SJSA1 (cell line): ENCODE measurements at regions not wholly inside any gene's neighbourhood (a gene's known extent, or its start where the extent isn't known, plus 50 kb on each side); places are given as distances from the start of the nearest gene placed in this dataset.

Experiments used
- DNase-seq, 2 experiments: peaks; one replicate each; pipeline ENCODE4 v3.0.0-alpha.2; 2015 to 2020; ENCODE audit warnings: low spot score in 2 of 2, low read depth in 1 of 2
- H3K27ac ChIP-seq: fragments of 250-450 bp; sonication (Bioruptor Pico); 2 replicates; pipeline ENCODE4 v1.5.1; 2020; ENCODE audit warnings: mild to moderate bottlenecking, moderate library complexity
- H3K27me3 ChIP-seq: fragments of 250-450 bp; sonication (Bioruptor Pico); replicated peaks from 2 replicates; pipeline ENCODE4 v1.5.1; 2020; ENCODE audit warnings: mild to moderate bottlenecking, moderate library complexity
- H3K36me3 ChIP-seq: fragments of 250-450 bp; sonication (Bioruptor Pico); 2 replicates; pipeline ENCODE4 v1.5.1; 2020; ENCODE audit warnings: mild to moderate bottlenecking
- H3K4me1 ChIP-seq: fragments of 250-450 bp; sonication (Bioruptor Pico); replicated peaks from 2 replicates; pipeline ENCODE4 v1.6.1; 2021; ENCODE audit warnings: mild to moderate bottlenecking
- H3K4me3 ChIP-seq: fragments of 250-450 bp; sonication (Bioruptor Pico); 2 replicates; pipeline ENCODE4 v1.5.1; 2020; ENCODE audit warnings: mild to moderate bottlenecking
- H3K9me3 ChIP-seq: fragments of 250-450 bp; sonication (Bioruptor Pico); replicated peaks from 2 replicates; pipeline ENCODE4 v1.5.1; 2020; ENCODE audit warnings: mild to moderate bottlenecking

GRCh38 chr7:125661-126060 lies 66.7 kb upstream of the FAM20C start:
- Histone ChIP-seq H3K9me3 (no peaks in the 10 kb centered on the region), H3K36me3 (no peaks in the 10 kb centered on the region), H3K27me3 (no peaks in the 10 kb centered on the region), H3K27ac (no peak overlapping the region), H3K4me1 (0 out of 2 replicates have a peak, but pooled peaks cover 2% of the 10 kb centered on the region), H3K4me3 (no peak overlapping the region)
- no peak for DNase-seq

- H3K4me1 ChIP-seq = 0 out of 2 replicates have a peak, but pooled peaks cover 2% of the 10 kb centered on the region
- DNase-seq = peak in 1 of 2 experiments; percentile 10
- no peaks in the 10 kb centered on the region for H3K9me3 ChIP-seq
- H3K27ac ChIP-seq = no peak overlapping the region
- no peak overlapping the region for H3K4me3 ChIP-seq
- H3K27me3 ChIP-seq = no peaks in the 10 kb centered on the region
- H3K36me3 ChIP-seq = no peaks in the 10 kb centered on the region
Observed at GRCh38 chr7:126368-126767, 66.0 kb upstream of the FAM20C start.

GRCh38 chr7:127064-127598 lies 65.2 kb upstream of the FAM20C start:
- Histone ChIP-seq H3K36me3 (no peaks in the 10 kb centered on the region), H3K27me3 (no peaks in the 10 kb centered on the region), H3K4me3 (no peak overlapping the region), H3K9me3 (no peaks in the 10 kb centered on the region), H3K4me1 (0 out of 2 replicates have a peak, but pooled peaks cover 2% of the 10 kb centered on the region), H3K27ac (no peak overlapping the region)
- DNase-seq = no peak

GRCh38 chr7:128171-129080 lies 63.9 kb upstream of the FAM20C start:
- H3K27ac ChIP-seq = no peak overlapping the region
- no peaks in the 10 kb centered on the region for H3K9me3 ChIP-seq
- H3K36me3 ChIP-seq = no peaks in the 10 kb centered on the region
- H3K27me3 ChIP-seq = no peaks in the 10 kb centered on the region
- DNase-seq = no peak
- H3K4me1 ChIP-seq = 0 out of 2 replicates have a peak, but pooled peaks cover 2% of the 10 kb centered on the region
- no peak overlapping the region for H3K4me3 ChIP-seq

- DNase-seq = no peak
- no peaks in the 10 kb centered on the region for H3K9me3 ChIP-seq
- H3K4me3 ChIP-seq = no peak overlapping the region
- H3K27ac ChIP-seq = no peak overlapping the region
- no peaks in the 10 kb centered on the region for H3K27me3 ChIP-seq
- H3K4me1 ChIP-seq = 0 out of 2 replicates have a peak, but pooled peaks cover 2% of the 10 kb centered on the region
- H3K36me3 ChIP-seq = no peaks in the 10 kb centered on the region
Observed at GRCh38 chr7:129366-130221, 62.8 kb upstream of the FAM20C start.

GRCh38 chr7:130222-130572 lies 62.2 kb upstream of the FAM20C start:
- no peaks in the 10 kb centered on the region for H3K36me3 ChIP-seq
- H3K9me3 ChIP-seq = no peaks in the 10 kb centered on the region
- no peak for DNase-seq
- no peaks in the 10 kb centered on the region for H3K27me3 ChIP-seq
- no peak overlapping the region for H3K27ac ChIP-seq
- no peak overlapping the region for H3K4me3 ChIP-seq
- 0 out of 2 replicates have a peak, but pooled peaks cover 2% of the 10 kb centered on the region for H3K4me1 ChIP-seq

- no peaks in the 10 kb centered on the region for H3K27me3 ChIP-seq
- H3K4me3 ChIP-seq = no peak overlapping the region
- H3K4me1 ChIP-seq = 0 out of 2 replicates have a peak, but pooled peaks cover 2% of the 10 kb centered on the region
- H3K9me3 ChIP-seq = no peaks in the 10 kb centered on the region
- DNase-seq = no peak
- H3K27ac ChIP-seq = no peak overlapping the region
- no peaks in the 10 kb centered on the region for H3K36me3 ChIP-seq
Observed at GRCh38 chr7:130875-131780, 61.2 kb upstream of the FAM20C start.

- H3K4me3 ChIP-seq = no peak overlapping the region
- no peak overlapping the region for H3K27ac ChIP-seq
- no peaks in the 10 kb centered on the region for H3K36me3 ChIP-seq
- no peaks in the 10 kb centered on the region for H3K9me3 ChIP-seq
- no peak for DNase-seq
- no peaks in the 10 kb centered on the region for H3K27me3 ChIP-seq
- H3K4me1 ChIP-seq = 0 out of 2 replicates have a peak, but pooled peaks cover 2% of the 10 kb centered on the region
Observed at GRCh38 chr7:131781-132482, 60.4 kb upstream of the FAM20C start.

GRCh38 chr7:132899-133298 lies 59.5 kb upstream of the FAM20C start:
- DNase-seq = no peak
- H3K27me3 ChIP-seq = no peaks in the 10 kb centered on the region; the same call in 1 of the 2 replicates

GRCh38 chr7:133470-133869 lies 58.9 kb upstream of the FAM20C start:
- H3K27ac ChIP-seq = no peak overlapping the region
- H3K36me3 ChIP-seq = no peaks in the 10 kb centered on the region
- no peaks in the 10 kb centered on the region for H3K9me3 ChIP-seq
- no peak overlapping the region for H3K4me3 ChIP-seq
- no peak for DNase-seq
- 0 out of 2 replicates have a peak, but pooled peaks cover 2% of the 10 kb centered on the region for H3K4me1 ChIP-seq
- no peaks in the 10 kb centered on the region; the same call in 1 of the 2 replicates for H3K27me3 ChIP-seq

More at GRCh38 chr7:132899-133298, 59.5 kb upstream of the FAM20C start:
- Histone ChIP-seq H3K4me3 (no peak overlapping the region), H3K36me3 (no peaks in the 10 kb centered on the region), H3K27ac (no peak overlapping the region), H3K4me1 (0 out of 2 replicates have a peak, but pooled peaks cover 2% of the 10 kb centered on the region), H3K9me3 (no peaks in the 10 kb centered on the region)

- no peak for DNase-seq
- 0 out of 2 replicates have a peak, but pooled peaks cover 2% of the 10 kb centered on the region for H3K4me1 ChIP-seq
- H3K27me3 ChIP-seq = no peaks in the 10 kb centered on the region; the same call in 1 of the 2 replicates
- H3K36me3 ChIP-seq = no peaks in the 10 kb centered on the region
- no peaks in the 10 kb centered on the region for H3K9me3 ChIP-seq
- no peak overlapping the region for H3K4me3 ChIP-seq
- H3K27ac ChIP-seq = no peak overlapping the region
Observed at GRCh38 chr7:134029-134428, 58.3 kb upstream of the FAM20C start.

GRCh38 chr7:134561-135256 lies 57.7 kb upstream of the FAM20C start:
- Histone ChIP-seq H3K9me3 (no peaks in the 10 kb centered on the region), H3K4me3 (no peak overlapping the region), H3K27me3 (no peaks in the 10 kb centered on the region; the same call in 1 of the 2 replicates), H3K36me3 (no peaks in the 10 kb centered on the region), H3K27ac (no peak overlapping the region), H3K4me1 (0 out of 2 replicates have a peak, but pooled peaks cover 2% of the 10 kb centered on the region)
- DNase-seq = no peak
